Smooth muscle cell (in vitro differentiated cells): ENCODE measurements at regions not wholly inside any gene's neighbourhood (a gene's known extent, or its start where the extent isn't known, plus 50 kb on each side); places are given as distances from the start of the nearest gene placed in this dataset.

Source experiments
- DNase-seq: peaks from one replicate; lab custom pipeline; 2025; ENCODE audit not compliant: unreplicated experiment; lab: John Stamatoyannopoulos, UW
- H2AFZ ChIP-seq: fragments of 200-600 bp; sonication (generic); 2 replicates; pipeline ENCODE4 v1.6.0; 2016; ENCODE audit warnings: antibody characterized with exemption, low read depth, mild to moderate bottlenecking
- H3F3A ChIP-seq: fragments of 200-600 bp; sonication (generic); 2 replicates; pipeline ENCODE4 v1.6.0; 2017; ENCODE audit warnings: antibody characterized with exemption, low read depth
- H3K27ac ChIP-seq: fragments of 200-600 bp; sonication (generic); 2 replicates; pipeline ENCODE4 v1.5.1; 2016; ENCODE audit warnings: low read depth, mild to moderate bottlenecking
- H3K27me3 ChIP-seq: fragments of 200-600 bp; sonication (generic); 2 replicates; pipeline ENCODE4 v1.6.1; 2016; ENCODE audit warnings: low read depth, mild to moderate bottlenecking
- H3K36me3 ChIP-seq: fragments of 200-600 bp; sonication (generic); 2 replicates; pipeline ENCODE4 v1.5.1; 2016; ENCODE audit warnings: low read depth
- H3K4me1 ChIP-seq: fragments of 200-600 bp; sonication (generic); 2 replicates; pipeline ENCODE4 v1.5.1; 2016; ENCODE audit warnings: low read depth
- H3K4me2 ChIP-seq: fragments of 200-600 bp; sonication (generic); 2 replicates; pipeline ENCODE4 v1.6.0; 2016; ENCODE audit warnings: mild to moderate bottlenecking
- H3K4me3 ChIP-seq: fragments of 200-600 bp; sonication (generic); 2 replicates; pipeline ENCODE4 v1.5.1; 2016; ENCODE audit warnings: mild to moderate bottlenecking
- H3K79me2 ChIP-seq: fragments of 200-600 bp; sonication (generic); 2 replicates; pipeline ENCODE4 v1.6.0; 2016; ENCODE audit warnings: low read depth, mild to moderate bottlenecking
- H3K9ac ChIP-seq: fragments of 200-600 bp; sonication (generic); 2 replicates; pipeline ENCODE4 v1.6.0; 2016; ENCODE audit warnings: low read depth
- H3K9me3 ChIP-seq: fragments of 200-600 bp; sonication (generic); replicated peaks from 2 replicates; pipeline ENCODE4 v1.5.1; 2016; ENCODE audit warnings: low read depth
- H4K20me1 ChIP-seq: fragments of 200-600 bp; sonication (generic); 2 replicates; pipeline ENCODE4 v1.6.0; 2016; ENCODE audit warnings: low read depth
- WGBS: methylation state at CpG from one replicate; pipeline ENCODE4 v1.1.7; 2016; ENCODE audit warnings: low lambda C conversion rate; 5-methylcytosine and 5-hydroxymethylcytosine counted together
- TF ChIP-seq, protein P1 (sequence below): fragments of 200-600 bp; sonication (generic); IDR thresholded peaks from 2 replicates; pipeline ENCODE4 v1.5.1; 2017; ENCODE audit warnings: borderline replicate concordance, mild to moderate bottlenecking, antibody characterized with exemption; ENCODE audit not compliant: insufficient read depth, poor library complexity, severe bottlenecking

DNA sequence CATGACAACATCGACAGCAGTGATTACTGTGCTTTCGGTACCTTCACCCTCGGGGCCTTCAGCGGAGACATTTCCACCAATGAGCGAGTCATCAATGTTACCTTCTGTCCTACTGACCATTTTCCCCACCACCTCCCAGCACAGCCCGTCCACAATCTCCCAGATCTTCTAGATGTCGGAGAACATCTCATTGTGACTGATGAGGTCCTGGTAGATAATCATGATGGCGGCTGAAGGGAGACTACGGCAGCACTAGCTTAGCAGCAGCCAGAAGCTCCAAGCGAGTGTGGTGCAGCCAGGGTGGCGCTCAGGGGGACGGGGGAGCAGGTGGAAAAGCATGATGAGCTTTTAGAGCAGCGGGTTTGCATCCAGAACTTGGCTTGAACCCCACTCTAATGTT lies 379.0 kb downstream of the TLR4 start:
- no peak overlapping the region for H3K27ac ChIP-seq
- H3F3A ChIP-seq: no peaks in the 10 kb centered on the region
- no peaks in the 10 kb centered on the region for H3K79me2 ChIP-seq
- H3K4me2 ChIP-seq: no peak overlapping the region
- no peak for DNase-seq
- H3K4me1 ChIP-seq: no peaks in the 10 kb centered on the region
- H3K9ac ChIP-seq: no peak overlapping the region
- WGBS: 93% methylated on average over 13 of the region's 13 CpGs
- H3K4me3 ChIP-seq: no peak overlapping the region
- H3K36me3 ChIP-seq: no peaks in the 10 kb centered on the region
- TF ChIP-seq, protein P1, sequence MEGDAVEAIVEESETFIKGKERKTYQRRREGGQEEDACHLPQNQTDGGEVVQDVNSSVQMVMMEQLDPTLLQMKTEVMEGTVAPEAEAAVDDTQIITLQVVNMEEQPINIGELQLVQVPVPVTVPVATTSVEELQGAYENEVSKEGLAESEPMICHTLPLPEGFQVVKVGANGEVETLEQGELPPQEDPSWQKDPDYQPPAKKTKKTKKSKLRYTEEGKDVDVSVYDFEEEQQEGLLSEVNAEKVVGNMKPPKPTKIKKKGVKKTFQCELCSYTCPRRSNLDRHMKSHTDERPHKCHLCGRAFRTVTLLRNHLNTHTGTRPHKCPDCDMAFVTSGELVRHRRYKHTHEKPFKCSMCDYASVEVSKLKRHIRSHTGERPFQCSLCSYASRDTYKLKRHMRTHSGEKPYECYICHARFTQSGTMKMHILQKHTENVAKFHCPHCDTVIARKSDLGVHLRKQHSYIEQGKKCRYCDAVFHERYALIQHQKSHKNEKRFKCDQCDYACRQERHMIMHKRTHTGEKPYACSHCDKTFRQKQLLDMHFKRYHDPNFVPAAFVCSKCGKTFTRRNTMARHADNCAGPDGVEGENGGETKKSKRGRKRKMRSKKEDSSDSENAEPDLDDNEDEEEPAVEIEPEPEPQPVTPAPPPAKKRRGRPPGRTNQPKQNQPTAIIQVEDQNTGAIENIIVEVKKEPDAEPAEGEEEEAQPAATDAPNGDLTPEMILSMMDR: no peak
- no peaks in the 10 kb centered on the region for H4K20me1 ChIP-seq
- no peaks in the 10 kb centered on the region for H3K27me3 ChIP-seq
- H3K9me3 ChIP-seq: no peaks in the 10 kb centered on the region
- no peak overlapping the region for H2AFZ ChIP-seq

GRCh38 chr9:118088090-118088489 lies 383.9 kb downstream of the TLR4 start:
- H3K4me1 ChIP-seq: no peaks in the 10 kb centered on the region
- TF ChIP-seq, protein P1: no peak
- no peak overlapping the region for H3K9ac ChIP-seq
- H3K9me3 ChIP-seq: no peaks in the 10 kb centered on the region
- no peak overlapping the region for H3K27ac ChIP-seq
- H3K27me3 ChIP-seq: no peaks in the 10 kb centered on the region
- DNase-seq: no peak
- no peaks in the 10 kb centered on the region for H4K20me1 ChIP-seq
- H2AFZ ChIP-seq: no peak overlapping the region
- no peaks in the 10 kb centered on the region for H3F3A ChIP-seq
- no peaks in the 10 kb centered on the region for H3K79me2 ChIP-seq
- no peak overlapping the region for H3K4me2 ChIP-seq
- no peak overlapping the region for H3K4me3 ChIP-seq
- 96% methylated on average over 2 of the region's 2 CpGs for WGBS
- H3K36me3 ChIP-seq: no peaks in the 10 kb centered on the region

DNA sequence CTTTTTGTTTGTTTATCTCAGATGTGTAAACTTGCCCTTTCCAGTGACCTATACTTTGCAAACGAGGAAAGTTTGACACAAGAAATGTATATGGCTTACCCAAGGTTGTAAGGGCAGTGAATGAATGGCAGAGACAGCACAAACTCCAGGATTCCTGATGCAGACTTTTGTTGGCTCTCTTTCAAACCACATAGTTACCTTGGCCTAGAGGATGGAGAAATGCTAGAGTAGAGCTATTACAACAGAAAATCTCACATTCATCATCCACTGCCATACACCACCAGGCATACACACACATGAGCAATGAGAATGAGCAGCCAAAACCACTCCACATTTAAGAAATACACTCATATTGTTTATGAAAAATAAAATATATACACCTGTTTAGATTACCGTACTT lies 387.0 kb downstream of the TLR4 start:
- no peak for DNase-seq
- Histone ChIP-seq H3K9me3 (no peaks in the 10 kb centered on the region), H2AFZ (no peak overlapping the region), H3K27me3 (no peaks in the 10 kb centered on the region), H3K9ac (no peak overlapping the region), H3K79me2 (no peaks in the 10 kb centered on the region), H3K27ac (no peak overlapping the region), H3F3A (no peaks in the 10 kb centered on the region), H3K4me1 (no peaks in the 10 kb centered on the region), H3K36me3 (no peaks in the 10 kb centered on the region), H3K4me2 (no peak overlapping the region), H4K20me1 (no peaks in the 10 kb centered on the region), H3K4me3 (no peak overlapping the region)
- TF ChIP-seq, protein P1: no peak
- 85% methylated on average over 2 of the region's 2 CpGs for WGBS

- Histone ChIP-seq H3K79me2 (no peaks in the 10 kb centered on the region), H3K4me1 (no peaks in the 10 kb centered on the region), H3F3A (no peaks in the 10 kb centered on the region), H4K20me1 (no peaks in the 10 kb centered on the region), H2AFZ (no peak overlapping the region), H3K27ac (no peak overlapping the region), H3K4me3 (no peak overlapping the region), H3K27me3 (no peaks in the 10 kb centered on the region), H3K9ac (no peak overlapping the region), H3K9me3 (no peaks in the 10 kb centered on the region), H3K36me3 (no peaks in the 10 kb centered on the region), H3K4me2 (no peak overlapping the region)
- WGBS: 83% methylated on average over 8 of the region's 8 CpGs
- TF ChIP-seq, protein P1: no peak
- no peak for DNase-seq
These were observed 387.7 kb downstream of the TLR4 start for GRCh38 chr9:118091711-118092500.
